HepG2 (cell line): ENCODE measurements at regions not wholly inside any gene's neighbourhood (a gene's known extent, or its start where the extent isn't known, plus 50 kb on each side); places are given as distances from the start of the nearest gene placed in this dataset.

Experiments
- ATAC-seq: fragments of 200-7000 bp; cut with Tn5 transposase; 3 replicates; pipeline ENCODE4 v1.9.1; 2020; ENCODE audit warnings: mild to moderate bottlenecking, moderate library complexity
- BruUV-seq: library from RNA; stranded (reverse); fragments of 400-500 nt; replicated peaks from 2 replicates; lab custom pipeline; 2021; lab: Mats Ljungman, UMichigan
- CTCF ChIA-PET: fragments of 300-600 bp; formaldehyde crosslinking; extraction: SDS; loops from one replicate; lab custom pipeline; 2021; ENCODE audit warnings: low total read pairs, inconsistent platforms, low intra/inter-chr PET ratio; lab: Yijun Ruan, JAX
- POLR2A ChIA-PET: fragments of 350-600 bp; sonication (Branson Sonifier 250); formaldehyde crosslinking; loops from one replicate; lab custom pipeline; 2020; ENCODE audit warnings: antibody characterized with exemption, inconsistent platforms; lab: Yijun Ruan, JAX
- DNase-seq: peaks from one replicate; pipeline ENCODE4 v3.0.0-alpha.2; 2015; ENCODE audit warnings: low spot score
- FAIRE-seq: peaks from 3 replicates; lab custom pipeline; 2011; peaks lifted over from hg19 to GRCh38; lab: Jason Lieb, UNC
- H2AFZ ChIP-seq: one replicate; pipeline ENCODE4 v1.6.1; 2011; ENCODE audit warnings: low read length, inconsistent platforms
- H3K27ac ChIP-seq: fragments of 300-600 bp; 3 replicates; pipeline ENCODE4 v1.8.0; 2011; ENCODE audit warnings: mixed run types, mild to moderate bottlenecking, mixed read lengths, low read length, inconsistent platforms; ENCODE audit not compliant: insufficient read depth; ENCODE audit errors: extremely low read length
- H3K27me3 ChIP-seq, 2 experiments: fragments of 200-600 bp in 1 of 2; 2 replicates in 1 of 2; 3 replicates in 1 of 2; pipeline versions ENCODE4 v1.6.0 to v1.8.0; 2011; ENCODE audit warnings: low read length in 2 of 2, mild to moderate bottlenecking in 2 of 2, moderate library complexity in 2 of 2, inconsistent platforms in 1 of 2; ENCODE audit not compliant: insufficient read depth in 2 of 2, control insufficient read depth in 1 of 2
- H3K36me3 ChIP-seq, 2 experiments: fragments of 200-600 bp in 1 of 2; replicated peaks in 1 of 2; 2 replicates in 1 of 2; 3 replicates in 1 of 2; pipeline versions ENCODE4 v1.5.1 to v1.8.0; 2011; ENCODE audit warnings: low read length in 2 of 2, inconsistent platforms in 1 of 2; ENCODE audit not compliant: insufficient read depth in 2 of 2, control insufficient read depth in 1 of 2
- H3K4me1 ChIP-seq: 2 replicates; pipeline ENCODE4 v1.5.1; 2012; ENCODE audit warnings: low read length, inconsistent platforms; ENCODE audit not compliant: insufficient read depth
- H3K4me2 ChIP-seq: 2 replicates; pipeline ENCODE4 v1.6.0; 2011; ENCODE audit warnings: low read depth, low read length, inconsistent platforms
- H3K4me3 ChIP-seq, 3 experiments: fragments of 200-600 bp in 1 of 3; sonication (generic), shearing (Covaris generic) in 1 of 3; replicated peaks in 1 of 3; 2 replicates each; pipeline ENCODE4 v1.5.1; 2011 to 2016; ENCODE audit warnings: low read length in 3 of 3, inconsistent platforms in 2 of 3, low read depth in 2 of 3, mild to moderate bottlenecking in 2 of 3, control low read depth in 1 of 3, mixed read lengths in 1 of 3; ENCODE audit not compliant: insufficient read depth in 1 of 3
- H3K79me2 ChIP-seq: one replicate; pipeline ENCODE4 v1.6.1; 2011; ENCODE audit warnings: low read length, inconsistent platforms; ENCODE audit not compliant: insufficient read depth
- H3K9ac ChIP-seq: 2 replicates; pipeline ENCODE4 v1.6.0; 2011; ENCODE audit warnings: mild to moderate bottlenecking, low read depth, low read length, inconsistent platforms; ENCODE audit not compliant: insufficient read depth
- H3K9me3 ChIP-seq: 2 replicates; pipeline ENCODE4 v1.5.1; 2012; ENCODE audit warnings: mild to moderate bottlenecking, low read length
- H4K20me1 ChIP-seq: 2 replicates; pipeline ENCODE4 v1.6.0; 2011; ENCODE audit warnings: inconsistent platforms, mild to moderate bottlenecking, low read length, moderate library complexity; ENCODE audit not compliant: insufficient read depth
- CHD2 ChIP-seq: IDR thresholded peaks from 2 replicates; pipeline ENCODE4 v1.6.1; 2011; ENCODE audit warnings: low read depth, low read length, improper control_type of control experiment
- GATAD1 ChIP-seq: IDR thresholded peaks from 2 replicates; pipeline ENCODE4 v1.6.1; 2016; ENCODE audit warnings: missing genetic modification reagents, missing compliant biosample characterization
- JUN ChIP-seq: sonication (generic); formaldehyde crosslinking; IDR thresholded peaks from 2 replicates; pipeline ENCODE4 v1.4.0; 2020; ENCODE audit warnings: mild to moderate bottlenecking, missing genetic modification reagents
- NR2F6 ChIP-seq, 2 experiments: IDR thresholded peaks; 2 replicates each; pipeline ENCODE4 v1.6.1; 2016; ENCODE audit warnings: antibody characterized with exemption in 1 of 2, mild to moderate bottlenecking in 1 of 2
- RFX1 ChIP-seq: fragments of 450-650 bp; IDR thresholded peaks from 2 replicates; pipeline ENCODE4 v1.6.1; 2017
- SP1 ChIP-seq, 2 experiments: fragments of 450-650 bp in 1 of 2; sonication (generic) in 1 of 2; formaldehyde crosslinking in 1 of 2; IDR thresholded peaks; 2 replicates each; pipeline versions ENCODE4 v1.4.0 to v1.6.1; 2016 to 2020; ENCODE audit warnings: missing genetic modification reagents in 1 of 2
- TCF12 ChIP-seq, 2 experiments: fragments of 450-650 bp in 1 of 2; sonication (generic) in 1 of 2; formaldehyde crosslinking in 1 of 2; IDR thresholded peaks; 2 replicates each; pipeline versions ENCODE4 v1.6.1 to v1.8.0; 2017 to 2022; ENCODE audit warnings: antibody characterized with exemption in 1 of 2, mild to moderate bottlenecking in 1 of 2, missing genetic modification reagents in 1 of 2, moderate library complexity in 1 of 2
- TIGD3 ChIP-seq: sonication (generic); formaldehyde crosslinking; IDR thresholded peaks from 2 replicates; pipeline ENCODE4 v1.5.1; 2020; ENCODE audit warnings: mild to moderate bottlenecking, missing genetic modification reagents, borderline replicate concordance
- ZFYVE20 ChIP-seq: sonication (generic); formaldehyde crosslinking; IDR thresholded peaks from 2 replicates; pipeline ENCODE4 v1.8.0; 2023; ENCODE audit warnings: low read depth, mild to moderate bottlenecking, moderate library complexity, missing genetic modification reagents, borderline replicate concordance
- ZNF20 ChIP-seq: sonication (generic); formaldehyde crosslinking; IDR thresholded peaks from 2 replicates; pipeline ENCODE4 v1.4.0; 2020; ENCODE audit warnings: mild to moderate bottlenecking, moderate library complexity, missing genetic modification reagents
- ZNF3 ChIP-seq: IDR thresholded peaks from 2 replicates; pipeline ENCODE4 v1.7.0; 2017; ENCODE audit warnings: inconsistent platforms
- ZNF607 ChIP-seq: sonication (generic); formaldehyde crosslinking; IDR thresholded peaks from 2 replicates; pipeline ENCODE4 v1.5.1; 2020; ENCODE audit warnings: missing genetic modification reagents, mild to moderate bottlenecking, borderline replicate concordance
- WGBS: methylation state at CpG from one replicate; pipeline ENCODE4 v1.1.6; 2017; ENCODE audit warnings: low lambda C conversion rate; 5-methylcytosine and 5-hydroxymethylcytosine counted together
- in situ Hi-C: cut with HindIII; loops from 2 replicates; pipeline ENCODE4 v1.10.0; 2017; ENCODE audit warnings: low pct_unique_long_range_greater_than_20kb; ENCODE audit not compliant: extremely low pct_ligation_motif_present
- intact Hi-C: fragments of 100-400 bp; cut with micrococcal nuclease; formaldehyde crosslinking; loops from one replicate; pipeline ENCODE4 v1.10.0; 2022; ENCODE audit not compliant: unreplicated experiment
- TF ChIP-seq, protein P1 (sequence below): sonication (generic); formaldehyde crosslinking; IDR thresholded peaks from 2 replicates; pipeline ENCODE4 v1.4.0; 2020; ENCODE audit warnings: missing genetic modification reagents

DNA sequence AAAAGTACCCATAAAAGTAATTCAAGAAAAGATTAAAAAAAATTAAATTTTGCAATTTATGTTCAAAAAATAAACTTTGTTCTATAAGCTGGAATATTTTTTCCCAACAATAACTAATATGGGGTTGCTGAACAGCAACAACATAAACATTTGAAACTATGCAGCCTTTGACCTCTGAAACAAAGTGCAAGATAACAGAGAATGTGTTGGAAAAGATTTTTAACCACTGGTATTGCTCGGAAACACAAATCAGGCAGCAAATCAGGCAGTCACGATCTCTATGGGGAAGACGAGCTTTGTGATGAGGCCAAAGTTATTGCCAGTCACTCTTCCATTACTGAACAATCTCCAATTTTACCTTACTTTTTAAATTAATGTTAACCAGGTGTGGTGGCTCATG is 332.1 kb downstream of the PABPC4L start:
- no peak for ATAC-seq
- WGBS, result 0% methylated on average over 3 of the region's 3 CpGs
- no peaks in the 10 kb centered on the region for H3K4me1 ChIP-seq
- in situ Hi-C loops (no loop called here), intact Hi-C loops (no loop called here)
- ChIA-PET POLR2A (no interaction called here), CTCF (no interaction called here)
- no peak overlapping the region for H3K27ac ChIP-seq
- H2AFZ ChIP-seq, result no peak overlapping the region
- H4K20me1 ChIP-seq, result no peaks in the 10 kb centered on the region
- H3K4me2 ChIP-seq, result no peak overlapping the region
- no peak overlapping the region for H3K9ac ChIP-seq
- no peaks in the 10 kb centered on the region for H3K79me2 ChIP-seq
- no peak for FAIRE-seq
- no peaks in the 10 kb centered on the region for H3K9me3 ChIP-seq
- no peaks in the 10 kb centered on the region for H3K36me3 ChIP-seq
- no peak for DNase-seq
- no peak for TF ChIP-seq NR2F6 (IDR thresholded peaks at IDR 0.05)
- TF ChIP-seq NR2F6 (CRISPR knock-in tag; IDR thresholded peaks at IDR 0.05), result no peak
- TF ChIP-seq, all 625 proteins: peak for 0
- H3K4me3 ChIP-seq, result no peak overlapping the region
- BruUV-seq, result no TSS peak
- no peaks in the 10 kb centered on the region for H3K27me3 ChIP-seq

DNA sequence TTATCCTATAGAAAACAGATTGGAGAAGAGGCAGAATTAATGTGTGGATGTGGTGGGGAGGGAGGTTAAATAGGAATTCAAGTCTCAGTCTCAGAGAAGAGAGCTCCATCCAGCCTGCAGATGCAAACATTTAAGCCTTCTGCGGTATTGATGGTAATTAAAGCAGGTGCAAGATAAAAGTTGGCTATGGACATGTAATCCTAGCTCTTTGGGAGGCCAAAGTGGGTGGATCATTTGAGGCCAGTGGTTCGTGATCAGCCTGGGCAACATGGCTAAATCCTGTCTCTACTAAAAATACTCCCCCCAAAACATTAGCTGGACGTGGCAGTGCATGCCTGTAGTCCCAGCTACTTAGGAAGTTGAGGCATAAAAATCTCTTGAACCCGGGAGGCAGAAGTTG is 332.7 kb downstream of the PABPC4L start:
- Histone ChIP-seq H2AFZ (no peak overlapping the region), H3K4me3 (no peak overlapping the region), H4K20me1 (no peaks in the 10 kb centered on the region), H3K36me3 (no peaks in the 10 kb centered on the region), H3K4me1 (no peaks in the 10 kb centered on the region), H3K79me2 (no peaks in the 10 kb centered on the region), H3K27me3 (no peaks in the 10 kb centered on the region), H3K27ac (no peak overlapping the region), H3K4me2 (no peak overlapping the region), H3K9ac (no peak overlapping the region), H3K9me3 (no peaks in the 10 kb centered on the region)
- no peak for DNase-seq
- CTCF ChIA-PET, result no interaction called here
- in situ Hi-C loops, result no loop called here
- no peak for ATAC-seq
- intact Hi-C loops, result no loop called here
- POLR2A ChIA-PET, result no interaction called here
- no peak for FAIRE-seq
- 25% methylated on average over 4 of the region's 4 CpGs for WGBS
- no TSS peak for BruUV-seq
- TF ChIP-seq RFX1 (no peak), SP1 (IDR thresholded peaks at IDR 0.05) (no peak), SP1 (CRISPR knock-in tag; IDR thresholded peaks at IDR 0.05) (no peak), TIGD3 (no peak), ZNF607 (CRISPR knock-in tag) (no peak), TCF12 (IDR thresholded peaks at IDR 0.05) (no peak), TCF12 (CRISPR knock-in tag; IDR thresholded peaks at IDR 0.05) (no peak), GATAD1 (CRISPR knock-in tag) (no peak), CHD2 (no peak), JUN (no peak), ZNF3 (CRISPR knock-in tag) (no peak), ZNF20 (CRISPR knock-in tag) (no peak), ZFYVE20 (no peak)
- TF ChIP-seq, protein P1, sequence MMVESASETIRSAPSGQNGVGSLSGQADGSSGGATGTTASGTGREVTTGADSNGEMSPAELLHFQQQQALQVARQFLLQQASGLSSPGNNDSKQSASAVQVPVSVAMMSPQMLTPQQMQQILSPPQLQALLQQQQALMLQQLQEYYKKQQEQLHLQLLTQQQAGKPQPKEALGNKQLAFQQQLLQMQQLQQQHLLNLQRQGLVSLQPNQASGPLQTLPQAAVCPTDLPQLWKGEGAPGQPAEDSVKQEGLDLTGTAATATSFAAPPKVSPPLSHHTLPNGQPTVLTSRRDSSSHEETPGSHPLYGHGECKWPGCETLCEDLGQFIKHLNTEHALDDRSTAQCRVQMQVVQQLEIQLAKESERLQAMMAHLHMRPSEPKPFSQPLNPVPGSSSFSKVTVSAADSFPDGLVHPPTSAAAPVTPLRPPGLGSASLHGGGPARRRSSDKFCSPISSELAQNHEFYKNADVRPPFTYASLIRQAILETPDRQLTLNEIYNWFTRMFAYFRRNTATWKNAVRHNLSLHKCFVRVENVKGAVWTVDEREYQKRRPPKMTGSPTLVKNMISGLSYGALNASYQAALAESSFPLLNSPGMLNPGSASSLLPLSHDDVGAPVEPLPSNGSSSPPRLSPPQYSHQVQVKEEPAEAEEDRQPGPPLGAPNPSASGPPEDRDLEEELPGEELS (CRISPR knock-in tag), result no peak
